MM.1S (cell line): ENCODE measurements at regions not wholly inside any gene's neighbourhood (a gene's known extent, or its start where the extent isn't known, plus 50 kb on each side); places are given as distances from the start of the nearest gene placed in this dataset.
"Not testable (repeated sequence)": the region's sequence is repeated elsewhere in the genome, so short reads cannot be mapped to it uniquely, and the experiment has no call there.

Experiments used
- DNase-seq: peaks from one replicate; pipeline ENCODE4 v3.0.0-alpha.2; 2015
- H2AFZ ChIP-seq: fragments of 300-600 bp; sonication (generic); 2 replicates; pipeline ENCODE4 v1.6.0; 2016; ENCODE audit warnings: antibody characterized with exemption, low read length
- H3F3A ChIP-seq: fragments of 300-600 bp; sonication (generic); 2 replicates; pipeline ENCODE4 v1.6.1; 2016; ENCODE audit warnings: mild to moderate bottlenecking, antibody characterized with exemption, low read length, moderate library complexity, mixed read lengths; ENCODE audit not compliant: insufficient read depth
- H3K27ac ChIP-seq: fragments of 300-600 bp; sonication (generic); 2 replicates; pipeline ENCODE4 v1.5.1; 2016; ENCODE audit warnings: mild to moderate bottlenecking, low read length
- H3K27me3 ChIP-seq: fragments of 300-600 bp; sonication (generic); replicated peaks from 2 replicates; pipeline ENCODE4 v1.6.0; 2016; ENCODE audit warnings: low read length; ENCODE audit not compliant: insufficient read depth
- H3K36me3 ChIP-seq: fragments of 300-600 bp; sonication (generic); replicated peaks from 2 replicates; pipeline ENCODE4 v1.6.1; 2016; ENCODE audit warnings: mild to moderate bottlenecking, low read length, mixed read lengths; ENCODE audit not compliant: insufficient read depth
- H3K4me1 ChIP-seq: fragments of 300-600 bp; sonication (generic); 2 replicates; pipeline ENCODE4 v1.6.1; 2016; ENCODE audit warnings: low read length, mixed read lengths
- H3K4me2 ChIP-seq: fragments of 300-600 bp; sonication (generic); 2 replicates; pipeline ENCODE4 v1.6.0; 2016; ENCODE audit warnings: low read depth, low read length
- H3K4me3 ChIP-seq: fragments of 300-600 bp; sonication (generic); 2 replicates; pipeline ENCODE4 v1.5.1; 2016; ENCODE audit warnings: low read length, mixed read lengths
- H3K79me2 ChIP-seq: fragments of 300-600 bp; sonication (generic); 2 replicates; pipeline ENCODE4 v1.6.1; 2016; ENCODE audit warnings: mixed run types, low read length, mixed read lengths
- H3K9ac ChIP-seq: fragments of 300-600 bp; sonication (generic); 2 replicates; pipeline ENCODE4 v1.6.1; 2016; ENCODE audit warnings: low read length, mixed read lengths
- H3K9me2 ChIP-seq: fragments of 300-600 bp; sonication (generic); replicated peaks from 2 replicates; pipeline ENCODE4 v1.6.1; 2016; ENCODE audit warnings: mild to moderate bottlenecking, low read length, mixed read lengths; ENCODE audit not compliant: insufficient read depth
- H3K9me3 ChIP-seq: fragments of 300-600 bp; sonication (generic); replicated peaks from 2 replicates; pipeline ENCODE4 v1.6.1; 2016; ENCODE audit warnings: mild to moderate bottlenecking, low read length, mixed read lengths; ENCODE audit not compliant: insufficient read depth
- H4K20me1 ChIP-seq: fragments of 300-600 bp; sonication (generic); 2 replicates; pipeline ENCODE4 v1.6.1; 2016; ENCODE audit warnings: mild to moderate bottlenecking, low read length, moderate library complexity, mixed read lengths; ENCODE audit not compliant: insufficient read depth
- EZH2 ChIP-seq: fragments of 300-600 bp; sonication (generic); optimal IDR thresholded peaks from 2 replicates; pipeline ENCODE3; 2017; ENCODE audit warnings: low read depth, mild to moderate bottlenecking, antibody characterized with exemption, low read length, mixed read lengths
- EZH2phosphoT487 ChIP-seq: fragments of 300-600 bp; sonication (generic); IDR thresholded peaks from 2 replicates; pipeline ENCODE4 v1.6.1; 2018; ENCODE audit warnings: antibody characterized with exemption, low read length
- TF ChIP-seq, protein P1 (sequence below): fragments of 300-600 bp; sonication (generic); IDR thresholded peaks from 2 replicates; pipeline ENCODE4 v1.5.1; 2016; ENCODE audit warnings: antibody characterized with exemption, low read length, mixed read lengths

DNA sequence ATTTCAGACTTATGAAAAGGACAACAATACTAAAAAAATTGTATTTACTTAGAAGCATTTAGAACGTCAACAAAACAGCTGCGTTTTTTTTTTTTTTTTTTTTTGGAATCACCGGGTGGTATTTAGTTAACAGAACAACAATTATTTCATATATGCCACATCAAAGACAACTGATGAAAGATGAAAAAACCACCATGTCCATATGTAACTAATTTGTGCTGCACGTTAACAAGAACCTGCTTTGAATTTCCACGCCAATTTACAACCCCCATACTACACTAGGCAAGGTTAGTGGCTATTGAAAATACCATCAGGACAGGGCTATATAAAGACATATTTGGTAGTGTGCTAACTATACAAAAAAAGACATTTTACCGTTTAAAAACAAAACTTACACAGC, 189.3 kb upstream of the ROBO1 start:
- H3K27me3 ChIP-seq, result no peaks in the 10 kb centered on the region
- no peaks in the 10 kb centered on the region for H3K79me2 ChIP-seq
- no peak overlapping the region for H3K9ac ChIP-seq
- H3K9me2 ChIP-seq, result no peaks in the 10 kb centered on the region
- H3F3A ChIP-seq, result no peaks in the 10 kb centered on the region
- no peak overlapping the region for H2AFZ ChIP-seq
- H3K27ac ChIP-seq, result no peak overlapping the region
- no peak for TF ChIP-seq EZH2phosphoT487
- TF ChIP-seq, protein P1, sequence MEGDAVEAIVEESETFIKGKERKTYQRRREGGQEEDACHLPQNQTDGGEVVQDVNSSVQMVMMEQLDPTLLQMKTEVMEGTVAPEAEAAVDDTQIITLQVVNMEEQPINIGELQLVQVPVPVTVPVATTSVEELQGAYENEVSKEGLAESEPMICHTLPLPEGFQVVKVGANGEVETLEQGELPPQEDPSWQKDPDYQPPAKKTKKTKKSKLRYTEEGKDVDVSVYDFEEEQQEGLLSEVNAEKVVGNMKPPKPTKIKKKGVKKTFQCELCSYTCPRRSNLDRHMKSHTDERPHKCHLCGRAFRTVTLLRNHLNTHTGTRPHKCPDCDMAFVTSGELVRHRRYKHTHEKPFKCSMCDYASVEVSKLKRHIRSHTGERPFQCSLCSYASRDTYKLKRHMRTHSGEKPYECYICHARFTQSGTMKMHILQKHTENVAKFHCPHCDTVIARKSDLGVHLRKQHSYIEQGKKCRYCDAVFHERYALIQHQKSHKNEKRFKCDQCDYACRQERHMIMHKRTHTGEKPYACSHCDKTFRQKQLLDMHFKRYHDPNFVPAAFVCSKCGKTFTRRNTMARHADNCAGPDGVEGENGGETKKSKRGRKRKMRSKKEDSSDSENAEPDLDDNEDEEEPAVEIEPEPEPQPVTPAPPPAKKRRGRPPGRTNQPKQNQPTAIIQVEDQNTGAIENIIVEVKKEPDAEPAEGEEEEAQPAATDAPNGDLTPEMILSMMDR, result no peak
- no peak for TF ChIP-seq EZH2
- DNase-seq, result no peak
- no peak overlapping the region for H3K4me3 ChIP-seq
- H3K4me1 ChIP-seq, result no peaks in the 10 kb centered on the region
- no peaks in the 10 kb centered on the region for H3K9me3 ChIP-seq
- no peak overlapping the region for H3K4me2 ChIP-seq
- no peaks in the 10 kb centered on the region for H4K20me1 ChIP-seq
- no peaks in the 10 kb centered on the region for H3K36me3 ChIP-seq

DNA sequence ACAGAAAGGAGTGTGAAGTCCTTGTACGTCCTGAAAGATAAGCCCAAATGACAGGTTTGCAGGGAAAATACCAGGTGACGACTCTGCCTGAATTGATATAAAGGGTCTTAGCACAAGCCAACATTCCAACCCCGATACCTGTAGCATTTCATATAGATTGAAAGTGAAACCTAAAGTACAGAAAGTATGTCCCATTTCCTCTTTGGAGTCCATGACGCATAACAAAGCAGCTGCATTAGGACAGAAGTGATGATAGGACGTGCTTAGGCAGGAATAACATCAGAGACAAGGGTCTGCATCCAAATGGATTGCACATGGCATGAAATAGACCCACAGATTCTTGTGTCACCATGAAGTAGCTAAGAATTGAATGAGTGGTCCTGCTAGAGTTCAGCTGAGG, 187.0 kb upstream of the ROBO1 start:
- Histone ChIP-seq H3K9me3 (no peaks in the 10 kb centered on the region), H4K20me1 (no peaks in the 10 kb centered on the region), H3K4me1 (no peaks in the 10 kb centered on the region), H3K27me3 (no peaks in the 10 kb centered on the region), H3K4me2 (no peak overlapping the region), H3K9me2 (no peaks in the 10 kb centered on the region), H2AFZ (no peak overlapping the region), H3K27ac (no peak overlapping the region), H3K36me3 (no peaks in the 10 kb centered on the region), H3K4me3 (no peak overlapping the region), H3F3A (no peaks in the 10 kb centered on the region), H3K79me2 (no peaks in the 10 kb centered on the region), H3K9ac (no peak overlapping the region)
- TF ChIP-seq EZH2phosphoT487 (no peak), EZH2 (no peak)
- TF ChIP-seq, protein P1, result no peak
- DNase-seq, result no peak

- no peak for TF ChIP-seq EZH2phosphoT487
- no peak for TF ChIP-seq EZH2
These were observed 185.8 kb upstream of the ROBO1 start for GRCh38 chr3:79953591-79954101.

DNA sequence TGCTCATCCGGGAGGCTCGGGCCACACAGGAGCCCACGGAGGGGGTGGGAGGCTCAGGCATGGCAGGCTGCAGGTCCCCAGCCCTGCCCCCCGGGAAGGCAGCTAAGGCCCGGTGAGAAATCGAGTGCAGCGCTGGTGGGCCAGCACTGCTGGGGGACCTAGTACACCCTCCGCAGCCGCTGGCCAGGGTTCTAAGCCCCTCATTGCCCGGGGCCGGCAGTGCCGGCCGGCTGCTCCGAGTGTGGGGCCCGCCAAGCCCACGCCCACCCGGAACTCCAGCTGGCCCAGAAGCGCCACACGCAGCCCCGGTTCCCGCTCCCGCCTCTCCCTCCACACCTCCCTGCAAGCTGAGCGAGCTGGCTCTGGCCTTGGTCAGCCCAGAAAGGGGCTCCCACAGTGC, 183.6 kb upstream of the ROBO1 start:
- H3K36me3 ChIP-seq, H3K4me1 ChIP-seq, H2AFZ ChIP-seq, H3K9me2 ChIP-seq, H3K27me3 ChIP-seq, H3K4me3 ChIP-seq, H3F3A ChIP-seq, H3K4me2 ChIP-seq, H3K79me2 ChIP-seq, H3K27ac ChIP-seq, H3K9ac ChIP-seq, H4K20me1 ChIP-seq, DNase-seq, H3K9me3 ChIP-seq: not testable (repeated sequence)

More at GRCh38 chr3:79953591-79954101, 185.8 kb upstream of the ROBO1 start:
- Histone ChIP-seq H3K27me3 (no peaks in the 10 kb centered on the region), H3K9ac (no peak overlapping the region), H3F3A (no peaks in the 10 kb centered on the region), H2AFZ (no peak overlapping the region), H3K4me3 (no peak overlapping the region), H3K27ac (no peak overlapping the region), H3K9me2 (no peaks in the 10 kb centered on the region), H3K9me3 (no peaks in the 10 kb centered on the region), H3K4me2 (no peak overlapping the region), H4K20me1 (no peaks in the 10 kb centered on the region), H3K4me1 (no peaks in the 10 kb centered on the region), H3K36me3 (no peaks in the 10 kb centered on the region), H3K79me2 (no peaks in the 10 kb centered on the region)
- no peak for DNase-seq
